Stimulated activated CD8-positive, alpha-beta memory T cell treated with anti-CD3 and anti-CD28 coated beads, Interleukin-15, amount 100 ng/mL, for 1 hour (primary cell): ENCODE measurements at regions not wholly inside any gene's neighbourhood (a gene's known extent, or its start where the extent isn't known, plus 50 kb on each side); places are given as distances from the start of the nearest gene placed in this dataset.

Source experiments
- DNase-seq: peaks from one replicate; pipeline ENCODE4 v3.0.0-alpha.2; 2020; ENCODE audit warnings: low read depth

DNA sequence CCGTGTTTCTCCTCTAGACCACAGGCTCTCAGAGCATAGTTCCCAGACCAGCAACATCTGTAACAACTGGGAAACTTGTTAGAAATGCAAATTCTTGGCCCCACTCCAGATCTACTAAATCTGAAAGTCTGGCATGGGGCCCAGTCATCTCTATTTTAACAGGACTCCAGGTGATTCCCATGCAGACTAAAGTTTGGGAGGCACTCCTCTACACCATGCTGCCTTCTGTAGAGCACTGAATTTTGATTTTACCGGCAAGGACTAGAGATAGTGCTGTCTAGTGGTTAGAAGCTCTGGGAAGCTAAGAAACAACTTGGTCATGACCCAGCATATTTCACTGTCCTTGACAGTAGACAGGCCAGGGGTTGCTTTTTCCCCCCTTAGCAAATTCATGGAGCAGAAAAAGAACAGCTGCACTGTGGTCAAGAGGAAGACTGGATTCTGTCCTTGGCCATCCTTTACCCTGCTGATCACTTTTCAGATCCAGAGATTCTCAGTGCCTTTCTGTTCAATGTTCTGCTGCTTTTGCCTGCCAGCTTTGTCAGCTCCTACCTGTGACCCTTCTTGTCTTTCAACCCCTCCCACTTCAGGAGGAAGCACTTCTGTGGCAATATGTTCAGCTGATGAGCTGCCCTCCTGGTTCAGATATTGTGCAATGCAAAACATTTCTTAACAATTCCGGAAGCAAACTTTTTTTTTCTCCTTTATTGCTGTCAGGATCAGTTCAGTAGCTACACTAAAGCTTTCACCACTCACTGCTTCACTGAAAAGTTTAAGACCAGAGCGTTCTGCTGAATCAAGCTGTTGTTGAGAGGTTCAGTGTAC, 133.8 kb upstream of the NUDT4 start:
- no peak for DNase-seq

DNA sequence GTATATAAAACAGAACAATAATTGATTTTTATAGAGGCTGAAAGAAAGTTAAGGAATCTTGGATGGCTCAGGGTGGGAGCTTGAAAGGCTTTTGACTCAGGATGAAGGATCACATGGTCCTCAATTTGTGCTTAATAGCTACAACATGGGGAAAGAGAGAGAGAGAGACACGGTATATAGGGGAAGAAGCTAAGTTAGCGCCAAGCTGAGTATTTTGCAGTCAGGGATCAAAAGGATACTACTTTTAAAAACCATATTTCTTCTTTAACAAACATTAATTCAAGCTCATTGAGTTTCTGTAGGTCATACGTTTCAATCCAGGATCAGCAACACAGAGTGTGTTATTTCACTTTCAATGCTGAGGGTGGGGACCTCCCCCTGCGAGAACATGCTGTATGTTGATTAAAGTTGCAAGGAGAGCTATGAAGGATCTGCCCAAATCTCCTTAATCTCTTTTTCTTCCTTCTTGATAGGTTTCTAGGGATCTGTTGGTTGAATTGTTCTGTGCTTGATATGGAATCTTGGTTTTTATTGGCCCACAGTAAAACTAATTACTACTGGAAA, 133.1 kb upstream of the NUDT4 start:
- no peak for DNase-seq

DNA sequence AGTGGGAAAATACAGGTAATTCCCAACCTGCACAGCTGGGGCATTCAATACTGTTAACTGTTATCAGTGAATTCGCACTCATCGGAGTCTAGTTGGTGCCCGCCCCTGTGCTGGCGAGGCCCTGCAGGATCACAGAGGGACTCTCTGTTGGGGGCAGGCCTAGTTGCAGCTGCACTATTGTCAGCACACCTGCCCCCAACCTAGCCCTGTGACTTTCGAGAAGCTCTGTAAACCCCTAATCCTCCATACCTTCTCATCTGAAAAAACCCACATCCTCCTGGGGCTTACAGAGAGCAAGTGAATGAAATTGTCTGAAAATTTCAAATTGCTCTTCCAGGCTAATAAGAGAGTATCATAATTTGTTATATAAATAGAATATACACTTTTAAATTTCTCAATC, 132.2 kb upstream of the NUDT4 start:
- no peak for DNase-seq

DNA sequence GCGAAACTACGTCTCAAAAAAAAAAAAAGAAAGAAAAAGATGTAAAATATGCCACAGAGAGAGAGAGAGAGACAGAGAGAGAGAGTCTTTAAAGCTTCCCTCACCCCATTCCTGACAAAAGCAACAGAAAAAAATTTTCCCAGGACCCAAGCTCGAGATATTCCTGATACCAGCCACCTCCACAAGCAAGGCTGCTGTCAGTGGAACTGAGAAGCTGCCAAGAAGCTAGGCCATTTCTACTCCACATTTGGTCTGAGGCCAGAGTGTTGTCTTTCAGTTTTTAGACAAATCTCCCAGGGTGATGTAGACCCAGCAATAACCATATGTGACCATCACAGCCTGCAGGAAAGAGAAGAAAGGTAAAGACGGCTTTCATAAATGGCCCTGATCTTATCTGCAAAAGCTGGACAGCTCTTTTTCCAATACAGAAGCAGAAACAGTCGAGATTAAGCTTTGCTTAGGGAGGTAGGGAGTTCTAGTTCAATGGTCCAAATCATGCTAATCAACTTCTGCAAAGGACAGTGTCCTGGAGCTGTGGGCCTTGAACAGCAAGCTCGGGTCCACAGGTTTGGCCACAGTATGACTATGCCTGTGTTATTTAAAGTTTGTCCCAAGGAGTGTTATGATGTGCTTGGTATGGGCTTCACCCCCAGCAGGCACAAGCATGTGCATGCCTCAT, 130.3 kb upstream of the NUDT4 start:
- no peak for DNase-seq

DNA sequence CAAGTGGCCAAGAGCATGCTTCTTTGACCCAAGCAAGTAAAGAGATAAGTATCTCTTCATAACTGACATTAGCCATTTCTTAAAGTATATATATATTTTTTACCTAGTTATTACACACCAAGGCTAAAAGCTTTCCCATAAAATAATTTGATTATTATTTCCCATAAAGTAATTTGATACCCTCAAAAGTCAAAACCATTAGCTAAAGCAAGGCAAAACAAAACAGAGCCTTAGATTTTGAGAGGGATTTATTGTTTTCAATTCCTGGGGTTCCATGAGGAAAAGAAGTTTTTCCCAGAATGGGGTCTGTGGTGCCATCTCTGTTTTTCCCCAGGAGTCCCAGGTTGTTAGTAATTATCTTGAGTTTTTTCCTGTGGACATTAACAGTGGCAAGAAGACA, 125.5 kb upstream of the NUDT4 start:
- no peak for DNase-seq

DNA sequence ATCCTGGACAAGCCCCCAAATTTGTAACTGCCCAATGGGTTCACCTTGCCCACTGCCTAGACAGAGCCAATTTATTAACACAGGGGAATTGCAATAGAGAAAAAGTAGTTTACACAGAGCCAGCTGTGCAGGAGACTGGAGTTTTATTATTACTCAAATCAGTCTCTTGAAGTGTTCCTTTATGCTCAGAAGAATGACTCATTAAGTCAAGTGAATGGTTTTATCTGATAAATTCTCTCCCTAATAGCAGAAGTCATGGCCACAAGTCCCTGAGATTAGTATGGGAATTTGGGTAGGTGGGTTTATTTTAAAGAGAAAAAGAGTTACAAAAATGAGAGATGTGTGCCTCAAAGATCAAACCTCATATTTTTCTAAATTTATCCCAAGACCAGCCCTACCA, 122.8 kb upstream of the NUDT4 start:
- no peak for DNase-seq

DNA sequence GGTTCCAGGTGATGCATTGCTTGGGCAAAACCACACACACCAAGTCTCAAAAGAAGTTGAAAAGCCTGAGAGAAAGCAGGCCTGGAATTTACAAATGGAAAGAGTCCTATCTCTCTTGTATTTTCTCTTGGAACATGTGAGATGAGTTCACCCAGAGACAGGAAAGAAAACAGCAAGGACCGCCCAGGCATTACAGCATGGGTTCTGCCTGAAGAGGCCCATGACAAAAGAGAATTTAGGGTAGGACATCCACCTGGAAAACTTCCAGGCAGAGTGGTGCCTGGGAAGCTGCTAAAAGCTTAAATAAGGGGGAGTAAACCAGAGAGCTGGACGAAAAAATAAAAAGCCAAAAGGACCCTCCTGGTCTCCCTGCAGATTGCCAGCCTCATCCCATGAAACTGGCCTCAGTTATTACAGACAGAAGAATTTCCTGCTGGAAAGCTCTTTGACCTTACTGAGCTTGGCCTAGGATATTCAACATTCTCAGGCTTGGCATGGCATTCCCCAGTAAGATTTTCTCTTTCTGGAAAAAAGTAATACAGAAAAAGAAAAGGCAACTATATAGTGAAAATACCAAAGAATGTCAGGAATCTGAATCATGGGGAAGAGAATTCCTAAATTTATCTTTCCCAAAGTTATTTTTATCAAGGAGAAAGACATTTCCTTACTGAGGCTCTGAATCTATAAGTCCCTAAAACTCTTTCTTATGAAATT, 121.3 kb upstream of the NUDT4 start:
- no peak for DNase-seq

DNA sequence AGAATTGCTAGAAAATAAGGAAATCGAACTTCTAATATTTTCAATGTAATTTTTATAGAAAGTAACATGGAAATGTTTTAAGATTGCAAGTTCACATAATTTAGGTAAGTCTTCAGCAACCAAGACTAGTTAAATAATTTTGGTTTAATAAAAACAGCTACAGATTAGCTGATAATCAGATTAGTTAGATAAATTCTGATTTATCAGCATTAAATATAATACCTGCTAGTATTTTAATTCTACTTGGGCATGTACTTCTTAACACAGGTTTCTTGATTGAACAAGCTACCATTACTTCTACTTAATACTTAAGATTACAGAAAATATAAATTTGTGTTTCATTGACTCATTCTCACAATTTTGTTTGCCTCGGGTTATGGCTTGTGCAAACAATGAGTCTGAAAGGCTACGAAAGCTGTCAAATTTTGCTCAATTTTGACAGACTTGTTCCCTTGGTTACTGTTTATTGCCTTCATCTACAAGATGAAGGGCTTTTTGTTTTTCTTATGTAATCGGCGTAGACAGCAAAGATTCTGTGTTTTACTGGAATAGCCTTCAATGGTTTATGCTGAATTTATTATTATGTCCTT, 116.1 kb upstream of the NUDT4 start:
- DNase-seq, result no peak

DNA sequence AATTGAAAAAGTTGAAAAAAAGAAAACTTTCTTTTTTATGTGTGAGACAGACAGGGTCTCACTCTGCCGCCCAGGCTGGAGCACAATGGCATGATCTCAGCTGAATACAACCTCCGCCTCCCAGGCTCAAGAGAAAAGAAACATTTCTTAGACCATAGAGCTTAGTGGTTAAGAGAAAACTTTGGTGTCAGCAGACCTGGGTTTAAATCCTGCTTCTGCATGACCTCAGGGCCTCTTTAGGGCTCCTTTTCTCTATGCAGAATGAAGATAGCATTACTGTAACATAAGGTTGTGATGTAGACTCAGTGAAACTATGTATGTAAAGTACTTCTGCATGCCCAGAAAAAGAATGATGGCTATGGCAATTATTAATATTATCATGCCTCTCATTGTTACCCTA, 104.7 kb upstream of the NUDT4 start:
- DNase-seq, result no peak

DNA sequence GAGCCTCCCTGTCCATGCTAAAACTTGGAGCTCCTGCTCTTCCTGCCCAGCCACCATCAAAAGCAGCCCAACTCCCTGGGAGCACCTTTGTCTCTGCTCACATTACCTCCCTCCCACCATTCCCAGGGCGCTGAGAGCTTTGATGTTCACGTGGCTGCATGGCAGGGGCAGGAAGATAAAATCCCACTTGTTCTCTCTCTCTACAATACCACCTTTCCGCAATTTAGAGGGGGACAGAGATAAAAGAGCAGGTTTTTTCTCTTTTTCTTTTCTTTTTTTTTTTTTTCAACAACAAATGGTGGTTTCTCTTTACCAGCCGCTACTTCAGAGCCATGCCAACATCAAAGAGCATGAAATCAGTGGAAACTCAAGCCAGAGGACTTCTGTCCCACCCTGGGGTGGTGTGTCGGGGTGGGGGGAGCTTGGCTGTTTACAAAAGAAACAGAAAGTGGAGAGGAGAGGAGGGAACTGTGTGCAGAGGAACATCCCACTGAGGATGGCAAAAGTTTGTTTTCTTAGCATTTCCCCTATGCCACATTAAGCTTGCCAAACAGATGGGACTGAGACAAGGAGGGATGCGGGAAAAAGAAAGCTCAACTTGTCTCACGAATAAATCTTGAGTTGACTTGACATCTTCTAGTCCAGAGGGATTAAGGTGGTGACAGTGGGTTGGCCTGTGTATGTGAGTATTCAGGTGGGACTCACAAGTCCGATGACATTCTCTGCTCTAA, 103.7 kb upstream of the NUDT4 start:
- DNase-seq, result no peak

DNA sequence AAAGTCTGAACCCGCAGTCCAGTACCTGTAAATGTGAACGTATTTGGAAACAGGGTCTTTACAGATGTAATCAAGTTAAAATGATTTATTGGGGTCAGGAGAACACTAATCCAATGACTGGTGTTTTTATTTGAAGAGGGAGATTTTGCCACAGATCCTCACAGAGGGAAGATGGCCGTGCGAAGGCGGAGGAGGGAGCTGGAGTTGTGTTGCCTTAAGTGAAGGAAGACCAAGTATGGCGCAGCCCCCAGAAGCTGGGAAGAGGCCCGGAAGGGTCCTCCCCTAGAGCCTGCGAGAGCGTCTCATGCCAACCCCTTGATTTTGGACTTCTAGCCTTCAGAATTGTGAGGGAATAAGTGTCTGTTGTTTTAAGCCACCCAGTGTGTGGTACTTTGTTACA, 102.8 kb upstream of the NUDT4 start:
- no peak for DNase-seq

DNA sequence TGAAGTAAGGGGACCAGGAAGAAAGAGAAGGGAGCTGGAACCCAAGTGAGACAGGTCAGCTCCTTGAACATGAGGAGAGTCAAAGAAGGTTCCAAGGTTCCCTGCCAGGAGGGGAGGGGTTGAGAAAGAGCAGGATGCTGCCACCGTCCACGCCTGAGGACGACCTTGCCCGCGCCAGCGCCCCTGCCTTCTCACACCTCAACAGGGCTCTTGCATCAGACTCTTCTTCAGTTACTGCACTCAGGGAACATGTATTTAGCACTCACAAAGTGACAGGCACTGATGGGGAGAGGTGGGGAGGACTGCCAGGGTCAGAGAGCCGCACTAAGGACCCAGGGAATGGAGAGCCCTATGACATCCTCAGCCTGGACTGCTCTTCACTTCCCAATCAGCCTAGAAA, 102.1 kb upstream of the NUDT4 start:
- no peak for DNase-seq

DNA sequence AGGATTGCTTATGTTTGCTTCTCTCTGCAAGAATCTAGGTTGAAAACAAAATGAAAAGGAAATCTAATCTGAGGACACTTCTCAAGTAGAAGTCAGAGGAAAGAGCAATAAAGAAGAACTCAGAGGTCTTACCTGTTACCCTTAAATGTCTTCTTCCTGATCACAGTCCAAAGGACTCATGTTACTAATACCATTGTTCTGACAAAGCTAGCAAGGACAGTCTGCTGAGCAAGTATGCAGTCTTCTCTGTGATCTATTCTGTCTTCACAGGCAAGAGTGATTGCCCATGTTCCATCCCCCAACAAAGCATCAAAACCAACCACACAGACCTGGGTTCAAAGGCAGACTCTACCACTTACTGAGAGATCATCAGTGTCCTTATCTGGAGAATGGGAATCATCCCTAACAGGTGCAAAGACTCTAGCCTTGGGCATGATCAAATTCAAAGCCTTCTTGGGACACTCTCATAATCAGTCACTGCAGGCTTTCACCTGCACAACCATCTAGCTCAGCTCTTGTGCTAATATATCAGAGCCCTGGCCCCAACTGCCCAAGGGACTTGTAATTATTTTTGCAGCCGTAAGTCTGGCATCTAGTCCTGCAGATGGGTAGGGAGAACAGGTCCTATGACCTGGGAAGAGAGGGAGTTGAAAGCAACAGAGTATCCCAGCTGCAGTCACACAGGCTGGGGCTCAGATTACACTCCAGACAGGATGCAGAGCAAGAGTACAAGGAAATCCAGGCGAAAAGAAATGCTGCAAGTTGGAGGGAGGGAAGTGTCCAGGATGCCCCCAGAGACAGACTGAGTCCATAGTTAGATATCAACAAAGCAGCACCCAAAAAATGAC, 97.9 kb upstream of the NUDT4 start:
- no peak for DNase-seq

DNA sequence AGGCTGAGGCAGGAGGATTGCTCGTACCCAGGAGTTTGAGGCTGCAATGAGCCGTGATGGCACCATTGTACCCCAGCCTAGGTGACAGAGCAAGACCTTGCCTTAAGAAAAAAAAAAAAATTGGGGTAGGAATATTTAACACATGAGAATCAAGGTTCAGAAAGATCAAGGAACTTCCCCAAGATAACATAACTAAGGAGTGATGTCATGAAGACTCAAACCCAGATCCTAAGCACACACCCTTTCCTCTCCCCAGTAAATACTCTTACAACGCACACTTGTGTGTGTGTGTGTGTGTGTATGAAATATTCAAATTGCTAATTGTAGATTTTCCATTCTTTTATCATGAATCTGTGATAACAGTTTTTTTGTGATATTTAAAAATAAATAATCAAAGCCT, 90.6 kb upstream of the NUDT4 start:
- DNase-seq, result no peak

DNA sequence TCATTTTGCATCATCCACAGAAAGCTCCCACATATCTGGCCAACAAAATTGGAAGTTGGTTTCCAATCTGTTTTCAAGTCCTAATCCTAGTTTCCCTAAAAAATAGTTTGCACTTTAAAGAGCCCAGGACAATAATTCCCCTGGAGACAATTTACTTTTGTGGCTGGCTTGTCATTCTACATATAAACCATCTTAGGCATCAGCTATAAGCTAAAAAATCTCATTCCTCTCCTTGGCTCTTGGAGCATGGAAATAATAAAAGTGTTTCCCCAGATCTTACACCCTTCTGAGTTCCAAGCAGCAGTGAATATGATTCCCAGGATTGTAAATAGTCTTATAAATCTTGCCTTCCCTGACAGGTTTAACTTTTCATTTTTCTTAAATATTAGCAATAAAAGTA, 89.1 kb upstream of the NUDT4 start:
- no peak for DNase-seq

DNA sequence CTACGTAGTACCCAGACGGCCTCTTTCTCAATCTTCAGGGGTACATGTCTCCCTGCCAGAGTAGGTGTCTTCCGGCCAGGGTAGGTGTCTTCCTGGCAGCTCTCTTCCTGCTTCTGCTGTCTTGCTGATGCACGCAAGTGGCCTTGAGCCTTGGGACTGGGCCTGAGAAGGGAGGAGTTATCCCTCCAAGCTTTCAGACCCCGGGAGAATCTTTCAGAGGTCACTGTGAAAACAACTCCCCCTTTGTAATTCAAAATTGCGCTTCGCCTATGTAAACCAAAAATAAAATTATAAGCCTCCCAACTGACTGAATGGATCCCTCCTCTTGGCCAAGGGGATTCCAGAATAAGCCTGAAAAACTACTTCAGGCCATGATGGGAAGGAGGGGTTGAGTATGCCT, 87.3 kb upstream of the NUDT4 start:
- no peak for DNase-seq

DNA sequence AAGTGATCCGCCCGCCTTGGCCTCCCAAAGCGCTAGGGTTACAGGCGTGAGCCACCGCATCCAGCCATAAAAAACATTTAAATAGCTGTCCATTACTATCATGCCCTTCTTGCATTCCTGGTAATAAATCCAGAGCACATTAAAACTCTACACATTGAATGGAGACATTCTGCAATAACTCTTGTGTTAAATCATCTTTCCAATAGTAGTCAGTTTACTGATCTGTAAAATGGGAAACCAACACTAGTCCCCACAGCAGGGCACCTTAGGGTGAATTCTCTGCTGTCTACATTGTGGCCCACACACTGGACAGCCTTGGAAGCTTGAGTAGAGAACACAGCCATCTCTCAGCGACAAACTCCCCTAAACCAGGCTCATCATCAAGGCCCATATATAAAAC, 85.5 kb upstream of the NUDT4 start:
- no peak for DNase-seq

DNA sequence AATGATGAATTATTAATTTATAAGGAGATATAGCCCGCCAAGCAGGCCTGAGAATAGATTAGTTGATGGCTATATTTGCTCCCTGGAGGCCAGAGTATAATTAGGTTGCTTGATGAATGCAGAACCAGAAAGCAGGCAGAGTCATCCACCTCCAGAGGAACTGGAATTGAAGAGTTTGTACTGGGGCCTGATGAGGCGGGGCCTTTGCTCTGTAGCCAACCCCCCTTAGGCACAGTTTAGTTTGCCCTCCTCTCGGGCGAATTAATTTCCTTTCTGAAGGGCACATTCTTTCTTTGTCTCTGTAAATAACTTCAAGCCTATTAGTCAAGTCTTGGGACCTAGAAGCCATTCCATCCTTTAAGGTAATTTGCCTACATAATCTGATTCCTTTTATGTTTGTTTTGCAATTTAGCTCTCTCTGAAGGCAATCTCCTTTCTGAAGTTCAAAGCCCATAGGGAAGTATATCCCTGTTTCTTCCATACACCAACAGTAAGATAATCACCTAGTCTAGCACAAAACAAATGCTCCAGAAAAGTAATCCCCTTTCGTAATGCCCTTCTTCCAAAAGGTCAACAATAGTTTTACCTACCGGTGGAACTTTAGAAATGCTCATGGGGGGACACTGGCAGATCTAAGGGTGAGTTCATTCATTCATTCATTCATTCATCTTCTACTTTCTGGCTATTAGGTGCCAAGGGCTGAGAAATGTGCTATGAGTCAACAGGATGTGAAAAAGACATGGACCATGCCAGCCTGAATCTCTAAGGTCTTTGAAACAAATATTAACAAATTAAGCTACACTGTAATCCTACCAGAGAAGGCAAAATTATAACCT, 84.8 kb upstream of the NUDT4 start:
- no peak for DNase-seq

DNA sequence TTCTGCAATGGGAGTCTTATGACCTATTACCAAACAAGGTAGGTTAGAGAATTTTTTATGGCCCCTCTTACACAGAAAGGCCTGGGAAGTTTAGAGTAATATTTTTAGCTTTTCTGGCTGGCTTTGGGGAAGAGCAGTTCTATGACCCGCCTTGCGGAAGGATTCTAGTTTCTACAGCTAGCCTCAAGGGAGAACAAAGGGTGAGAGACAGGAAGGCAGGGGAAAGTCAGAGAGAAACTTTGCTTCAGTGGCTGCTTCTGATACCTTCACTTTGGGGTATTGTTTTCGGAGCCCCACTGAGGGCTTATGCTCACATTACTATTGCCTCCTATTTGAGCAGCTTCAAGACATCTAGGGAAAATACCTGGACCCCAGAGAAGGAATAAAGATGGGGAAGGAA, 80.7 kb upstream of the NUDT4 start:
- DNase-seq, result no peak

DNA sequence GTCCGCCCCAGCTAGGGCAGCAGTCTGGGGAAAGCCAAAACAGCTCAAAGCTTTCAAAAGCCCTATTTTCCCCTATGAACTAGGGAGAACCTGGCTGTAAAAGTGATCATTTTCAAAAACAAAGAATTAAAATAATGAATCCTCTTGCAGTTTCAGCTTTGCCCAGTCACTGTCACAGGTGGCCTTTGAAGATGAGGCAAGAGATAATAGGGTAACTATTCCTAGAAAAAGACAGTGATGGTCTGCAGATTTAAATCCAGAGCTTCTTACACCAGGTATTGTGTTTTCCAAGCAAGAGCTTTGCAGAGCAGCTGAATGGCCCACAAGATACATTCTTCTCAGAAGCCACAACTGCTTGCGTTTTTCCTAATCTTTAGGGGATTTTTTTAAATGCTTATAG, 80.2 kb upstream of the NUDT4 start:
- DNase-seq, result no peak
